Liver (tissue), 7 donors: ENCODE measurements at regions not wholly inside any gene's neighbourhood (a gene's known extent, or its start where the extent isn't known, plus 50 kb on each side); places are given as distances from the start of the nearest gene placed in this dataset.

ENCODE experiments used
- DNase-seq: peaks from one replicate; pipeline ENCODE4 v3.0.0-alpha.2; 2017; ENCODE audit warnings: low spot score
- H3K27ac ChIP-seq, 2 donors: one replicate each; pipeline ENCODE4 v1.7.0; 2013; ENCODE audit warnings: inconsistent platforms in 2 of 2, low read length in 2 of 2, control low read depth in 1 of 2, low read depth in 1 of 2, mild to moderate bottlenecking in 1 of 2
- H3K27me3 ChIP-seq, 4 donors: one replicate each; pipeline versions ENCODE4 v1.6.1 to v1.7.0; 2013; ENCODE audit warnings: low read length in 3 of 4, inconsistent platforms in 1 of 4, mild to moderate bottlenecking in 1 of 4, moderate library complexity in 1 of 4; ENCODE audit not compliant: control insufficient read depth in 4 of 4, insufficient read depth in 4 of 4
- H3K36me3 ChIP-seq, 4 donors: one replicate each; pipeline versions ENCODE4 v1.6.1 to v1.7.0; 2013; ENCODE audit warnings: low read length in 3 of 4, mild to moderate bottlenecking in 3 of 4, low read depth in 1 of 4, moderate library complexity in 1 of 4; ENCODE audit not compliant: control insufficient read depth in 4 of 4, insufficient read depth in 3 of 4
- H3K4me1 ChIP-seq, 4 donors: one replicate each; pipeline versions ENCODE4 v1.6.1 to v1.7.0; 2013; ENCODE audit warnings: low read length in 3 of 4, mild to moderate bottlenecking in 3 of 4, moderate library complexity in 1 of 4; ENCODE audit not compliant: control insufficient read depth in 4 of 4, insufficient read depth in 4 of 4
- H3K4me3 ChIP-seq, 3 donors: one replicate each; pipeline versions ENCODE4 v1.6.1 to v1.7.0; 2013; ENCODE audit warnings: low read length in 3 of 3, control low read depth in 1 of 3, low read depth in 1 of 3, mild to moderate bottlenecking in 1 of 3
- H3K9ac ChIP-seq, 2 donors: one replicate each; pipeline ENCODE4 v1.7.0; 2013; ENCODE audit warnings: low read length in 2 of 2, mild to moderate bottlenecking in 2 of 2, moderate library complexity in 2 of 2, control low read depth in 1 of 2, low read depth in 1 of 2
- H3K9me3 ChIP-seq, 4 donors: one replicate each; pipeline versions ENCODE4 v1.6.1 to v1.7.0; 2013; ENCODE audit warnings: low read length in 3 of 4; ENCODE audit not compliant: control insufficient read depth in 4 of 4
- EGR1 ChIP-seq, 2 donors: IDR thresholded peaks; 2 replicates each; pipeline ENCODE4 v1.6.1; 2016 to 2018; ENCODE audit warnings: antibody characterized with exemption in 2 of 2, low read depth in 2 of 2
- FOXA1 ChIP-seq: IDR thresholded peaks from 2 replicates; pipeline ENCODE4 v1.6.1; 2016; ENCODE audit warnings: antibody characterized with exemption
- FOXA2 ChIP-seq: IDR thresholded peaks from 2 replicates; pipeline ENCODE4 v1.6.1; 2016; ENCODE audit warnings: antibody characterized with exemption
- GABPA ChIP-seq, 2 donors: IDR thresholded peaks in 1 of 2; conservative IDR thresholded peaks in 1 of 2; 2 replicates each; pipeline ENCODE4 v1.6.1; 2016; ENCODE audit warnings: antibody characterized with exemption in 2 of 2, mild to moderate bottlenecking in 1 of 2, moderate library complexity in 1 of 2
- HNF4A ChIP-seq, 2 donors: conservative IDR thresholded peaks; 2 replicates each; pipeline ENCODE4 v1.6.1; 2016; ENCODE audit warnings: antibody characterized with exemption in 2 of 2, mild to moderate bottlenecking in 2 of 2
- HNF4G ChIP-seq: IDR thresholded peaks from 2 replicates; pipeline ENCODE4 v1.6.1; 2016; ENCODE audit warnings: antibody characterized with exemption
- JUND ChIP-seq, 2 donors: IDR thresholded peaks; 2 replicates each; pipeline ENCODE4 v1.6.1; 2016; ENCODE audit warnings: antibody characterized with exemption in 2 of 2
- MAX ChIP-seq: IDR thresholded peaks from 2 replicates; pipeline ENCODE4 v1.6.1; 2016; ENCODE audit warnings: antibody characterized with exemption
- RAD21 ChIP-seq, 2 donors: IDR thresholded peaks; 2 replicates each; pipeline ENCODE4 v1.6.1; 2016; ENCODE audit warnings: antibody characterized with exemption in 2 of 2, mild to moderate bottlenecking in 2 of 2
- REST ChIP-seq: IDR thresholded peaks from 2 replicates; pipeline ENCODE4 v1.6.1; 2016; ENCODE audit warnings: antibody characterized with exemption, mild to moderate bottlenecking
- RXRA ChIP-seq, 2 donors: IDR thresholded peaks; 2 replicates each; pipeline ENCODE4 v1.6.1; 2017 to 2018; ENCODE audit warnings: antibody characterized with exemption in 2 of 2, mild to moderate bottlenecking in 1 of 2
- SP1 ChIP-seq: IDR thresholded peaks from 2 replicates; pipeline ENCODE4 v1.6.1; 2018; ENCODE audit warnings: antibody characterized with exemption, mild to moderate bottlenecking
- TAF1 ChIP-seq: conservative IDR thresholded peaks from 2 replicates; pipeline ENCODE4 v1.6.1; 2016; ENCODE audit warnings: antibody characterized with exemption, mild to moderate bottlenecking
- ZBTB33 ChIP-seq: IDR thresholded peaks from 2 replicates; pipeline ENCODE4 v1.6.1; 2016; ENCODE audit warnings: antibody characterized with exemption
- WGBS: extraction: QIAGEN DNeasy Blood & Tissue Kit; methylation state at CpG from one replicate; pipeline ENCODE4 v1.1.7; 2013; 5-methylcytosine and 5-hydroxymethylcytosine counted together
- donor health status: healthy.
- donor health status: healthy.
- donor health status: healthy.
- donor health status: healthy.

GRCh38 chr4:107468156-107468555 lies 251.9 kb downstream of the PAPSS1 start:
- H3K27me3 ChIP-seq, result no peaks in the 10 kb centered on the region
- H3K4me3 ChIP-seq, result no peak overlapping the region
- H3K9me3 ChIP-seq, result no peaks in the 10 kb centered on the region
- no peaks in the 10 kb centered on the region for H3K4me1 ChIP-seq
- H3K36me3 ChIP-seq, result no peaks in the 10 kb centered on the region
- H3K9ac ChIP-seq, result no peak overlapping the region
- WGBS, result 91% methylated on average over 1 of the region's 1 CpG
- no peak overlapping the region for H3K27ac ChIP-seq
- DNase-seq, result no peak
- TF ChIP-seq FOXA1 (no peak), EGR1 (IDR thresholded peaks at IDR 0.05; ENCODE audit: low read depth in 2 of 2) (no peak), HNF4A (conservative IDR thresholded peaks at IDR 0.05) (no peak), REST (no peak), JUND (IDR thresholded peaks at IDR 0.05) (no peak)

GRCh38 chr4:107467461-107467860 lies 252.6 kb downstream of the PAPSS1 start:
- Histone ChIP-seq H3K9ac (no peak overlapping the region), H3K9me3 (no peaks in the 10 kb centered on the region), H3K27me3 (no peaks in the 10 kb centered on the region), H3K36me3 (no peaks in the 10 kb centered on the region), H3K27ac (no peak overlapping the region), H3K4me1 (no peaks in the 10 kb centered on the region), H3K4me3 (no peak overlapping the region)
- no peak for TF ChIP-seq FOXA2
- TF ChIP-seq HNF4A (conservative IDR thresholded peaks at IDR 0.05), result no peak
- no peak for TF ChIP-seq RAD21 (IDR thresholded peaks at IDR 0.05)
- no peak for TF ChIP-seq HNF4G
- no peak for TF ChIP-seq TAF1
- no peak for TF ChIP-seq ZBTB33
- TF ChIP-seq REST, result no peak
- no peak for TF ChIP-seq JUND (IDR thresholded peaks at IDR 0.05)
- no peak for TF ChIP-seq SP1
- TF ChIP-seq RXRA (IDR thresholded peaks at IDR 0.05), result no peak
- TF ChIP-seq GABPA (IDR thresholded peaks at IDR 0.05 in 1 of 2, conservative IDR thresholded peaks at IDR 0.05 in 1 of 2), result no peak
- no peak for TF ChIP-seq MAX
- DNase-seq, result no peak
- 76% methylated on average over 3 of the region's 3 CpGs for WGBS
